GM18861 (cell line): ENCODE measurements at regions not wholly inside any gene's neighbourhood (a gene's known extent, or its start where the extent isn't known, plus 50 kb on each side); places are given as distances from the start of the nearest gene placed in this dataset.
A peak's percentile ranks its signal among the peaks of the same experiment; 100 is the strongest.
"Not testable (repeated sequence)": the region's sequence is repeated elsewhere in the genome, so short reads cannot be mapped to it uniquely, and the experiment has no call there.

Source experiments
- ATAC-seq: cut with Tn5 transposase; IDR thresholded peaks from one replicate; pipeline ENCODE4 v1.9.1; 2021; ENCODE audit not compliant: unreplicated experiment

- no peak for ATAC-seq
These were observed 539.6 kb downstream of the SATB2 start for GRCh38 chr2:198917926-198918720.

- no peak for ATAC-seq
These were observed 540.5 kb downstream of the SATB2 start for GRCh38 chr2:198917275-198917674.

- no peak for ATAC-seq
These were observed 541.1 kb downstream of the SATB2 start for GRCh38 chr2:198916548-198917080.

DNA sequence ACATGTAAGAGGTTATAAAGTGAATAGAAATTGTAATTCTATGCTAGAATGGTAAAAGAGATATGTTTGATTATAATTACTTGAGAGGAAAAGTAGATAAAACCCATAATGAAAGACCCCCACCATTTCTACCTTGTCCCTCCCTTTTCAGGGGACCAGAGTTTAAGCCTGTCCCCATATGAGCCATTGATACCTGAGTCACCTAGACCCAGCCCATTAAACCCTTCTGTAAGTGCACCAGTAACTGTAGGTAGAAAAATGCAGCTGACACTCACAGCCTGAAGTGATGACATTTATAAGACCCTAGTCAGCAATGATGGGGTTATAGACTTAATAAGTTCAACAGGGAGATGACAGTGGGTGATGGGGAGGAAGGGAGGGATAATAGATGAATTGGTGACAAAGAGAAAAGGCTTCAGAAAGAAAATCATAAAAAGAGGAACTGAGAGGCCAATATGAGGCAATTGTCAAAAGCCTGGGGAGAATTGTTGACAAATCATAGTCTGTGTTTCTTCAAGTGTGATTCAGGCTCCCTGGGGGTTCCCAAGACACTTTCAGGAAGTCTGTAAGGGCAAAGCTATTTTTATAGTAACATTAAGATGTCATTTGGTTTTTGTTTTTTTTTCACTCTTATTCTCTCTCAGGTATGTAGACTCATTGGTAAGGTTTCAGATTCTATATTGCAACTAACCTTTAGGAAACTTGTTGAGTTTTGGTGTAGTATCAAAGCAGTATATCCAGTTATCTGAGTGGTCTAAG is 544.2 kb downstream of the SATB2 start:
- peak; percentile 97 for ATAC-seq

GRCh38 chr2:198909525-198910267 is 548.0 kb downstream of the SATB2 start:
- no peak for ATAC-seq

DNA sequence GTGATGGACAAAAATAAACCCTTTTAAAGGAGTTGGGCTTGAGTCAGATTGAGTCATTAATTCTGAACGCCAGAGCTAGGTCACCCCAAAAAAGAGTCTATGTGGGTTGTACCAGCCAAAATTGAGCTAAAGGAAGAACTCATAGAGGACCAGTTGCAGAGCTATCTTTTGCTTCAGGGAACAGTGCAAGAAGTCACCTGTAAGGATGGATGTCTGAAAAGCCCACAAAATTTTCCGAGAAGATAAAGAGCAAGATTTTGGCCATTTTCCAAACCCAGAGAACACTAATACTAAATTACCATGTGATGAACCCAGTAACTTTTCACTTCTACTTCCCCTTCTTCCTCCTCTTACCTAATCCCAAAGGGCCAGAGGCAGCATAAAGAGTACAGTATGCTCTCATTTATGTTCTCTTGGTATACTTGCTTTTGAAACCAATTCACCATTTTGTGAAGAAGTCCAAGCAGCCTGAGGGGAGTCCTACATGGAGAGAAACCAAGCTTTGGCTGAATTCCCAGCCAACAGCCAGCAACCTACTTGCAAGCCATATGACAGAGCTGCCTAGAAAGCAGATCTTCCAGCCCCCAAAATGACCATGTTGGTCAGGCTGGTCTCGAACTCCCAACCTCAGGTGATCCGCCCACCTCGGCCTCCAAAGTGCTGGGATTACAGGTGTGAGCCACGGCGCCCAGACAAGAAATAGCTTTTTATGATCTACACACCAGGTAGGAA is 551.7 kb downstream of the SATB2 start:
- ATAC-seq = no peak

- no peak for ATAC-seq
These were observed 555.8 kb downstream of the SATB2 start for GRCh38 chr2:198901894-198902293.

DNA sequence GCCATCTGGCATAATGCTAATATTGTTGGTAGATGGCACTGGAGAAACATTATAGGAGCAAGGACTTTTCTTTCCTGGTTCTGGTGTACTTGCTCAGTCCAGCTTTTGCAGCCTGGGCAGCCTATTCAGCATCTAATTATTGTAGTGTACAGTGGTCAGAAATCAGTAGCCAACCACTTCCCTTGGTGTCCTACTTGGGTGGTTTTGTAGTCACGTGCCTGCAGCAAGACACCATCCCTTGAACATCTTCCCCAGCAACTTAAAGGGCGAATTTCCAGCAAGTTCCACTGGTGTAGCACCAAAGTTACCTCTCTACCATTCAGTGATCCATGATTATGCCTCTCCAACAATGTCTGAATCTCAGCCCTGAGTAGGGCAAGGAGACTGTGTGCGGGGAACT is 557.6 kb downstream of the SATB2 start:
- no peak for ATAC-seq

DNA sequence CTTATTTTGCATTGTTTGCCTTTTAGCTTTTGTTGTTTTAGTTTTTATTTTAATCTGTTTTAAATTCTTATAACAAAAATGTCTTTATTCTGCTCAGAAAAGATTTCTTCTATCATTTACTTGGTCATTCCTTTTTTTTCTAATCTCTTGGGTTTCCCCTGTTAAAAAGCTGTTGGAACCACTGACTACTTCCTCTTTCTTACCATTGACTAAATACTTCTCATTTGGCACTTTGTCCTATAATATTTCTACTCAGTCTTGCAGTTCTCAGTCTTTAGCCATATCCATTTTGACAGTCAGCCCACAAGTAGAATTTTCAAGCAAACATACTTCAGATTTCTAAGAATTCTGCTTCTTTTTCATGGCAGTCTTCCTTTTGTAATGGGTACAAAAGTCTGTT is 567.2 kb downstream of the SATB2 start:
- peak; percentile 73 for ATAC-seq

DNA sequence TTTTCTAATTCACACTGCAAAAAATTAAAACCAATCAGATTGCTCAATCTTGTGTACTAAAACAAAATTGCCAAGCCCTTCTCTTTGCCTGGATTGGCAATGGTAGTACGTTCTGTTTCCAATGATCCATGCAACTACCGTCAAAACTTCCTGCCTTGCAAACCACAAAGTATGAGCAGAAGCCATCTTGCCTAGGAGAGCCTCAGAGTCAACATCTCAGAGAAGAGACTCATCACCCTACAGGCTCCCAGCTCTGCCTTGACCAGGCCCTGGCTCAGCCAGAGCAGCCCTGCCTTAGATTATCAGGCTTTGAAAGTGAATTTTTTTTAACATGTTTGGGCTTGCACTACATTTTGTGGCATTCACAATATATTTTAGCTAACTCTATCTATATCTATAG is 574.1 kb downstream of the SATB2 start:
- no peak for ATAC-seq

GRCh38 chr2:198880986-198881385 is 576.8 kb downstream of the SATB2 start:
- ATAC-seq = no peak

DNA sequence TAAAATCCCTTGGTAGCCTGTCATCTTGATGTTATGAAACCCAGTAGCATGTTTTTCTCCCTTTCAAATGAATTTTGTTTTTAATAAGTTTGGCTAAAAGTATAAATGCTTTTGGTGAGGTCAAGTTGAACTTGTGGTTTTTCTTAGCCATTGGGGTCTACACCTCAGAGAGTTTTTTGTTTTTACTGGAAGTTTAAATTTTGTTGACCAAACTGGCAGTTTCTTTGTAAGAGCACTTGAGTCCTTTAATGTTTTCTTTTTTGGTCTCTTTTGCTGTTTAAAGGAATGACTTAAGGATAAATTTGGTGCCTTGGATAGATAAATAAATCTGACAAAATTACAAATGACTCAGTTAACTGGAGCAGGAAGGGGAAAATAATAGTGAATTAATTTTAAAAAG is 577.3 kb downstream of the SATB2 start:
- ATAC-seq = no peak

DNA sequence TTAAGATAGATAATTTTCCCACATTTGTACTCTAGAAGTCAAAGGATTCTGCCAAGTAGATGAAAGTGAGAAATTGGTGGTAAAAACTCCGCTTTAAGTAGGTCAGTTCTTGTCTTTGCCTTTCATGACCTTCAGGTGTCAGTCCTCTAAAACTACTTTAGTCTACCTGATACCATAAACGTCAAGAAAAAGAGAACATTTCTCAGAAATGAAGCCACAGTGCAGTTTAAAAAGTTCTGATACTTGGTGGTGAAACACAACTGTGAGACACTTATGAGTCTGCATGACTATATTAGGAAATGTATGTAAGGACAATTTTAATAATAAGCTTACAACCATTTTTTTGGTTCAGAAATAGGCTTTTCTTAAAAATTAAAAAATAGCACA is 583.3 kb downstream of the SATB2 start:
- ATAC-seq = no peak

- ATAC-seq = no peak
These were observed 584.0 kb downstream of the SATB2 start for GRCh38 chr2:198873503-198874471.

GRCh38 chr2:198863655-198864054 is 594.1 kb downstream of the SATB2 start:
- ATAC-seq = no peak

DNA sequence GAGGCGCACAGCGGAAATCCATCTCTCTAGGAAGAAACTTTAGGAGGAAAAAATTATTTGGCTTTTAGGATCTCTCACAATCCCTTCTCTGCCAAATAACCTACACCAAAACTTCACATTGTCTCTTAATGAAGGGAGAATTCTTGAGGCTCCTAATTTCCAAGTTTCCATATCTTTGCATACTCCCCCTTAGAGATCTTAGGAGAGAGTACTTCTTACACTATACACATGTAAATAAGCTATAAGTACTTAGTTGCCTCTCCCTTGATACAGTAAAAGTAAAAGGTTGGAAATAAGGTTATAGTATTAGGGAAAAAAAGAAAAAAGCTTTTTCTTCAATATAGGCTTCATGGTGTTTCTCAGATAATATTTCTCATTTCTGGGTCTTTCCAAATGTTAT is 596.7 kb downstream of the SATB2 start:
- ATAC-seq = no peak

GRCh38 chr2:198857246-198857645 is 600.5 kb downstream of the SATB2 start:
- ATAC-seq = no peak

- not testable (repeated sequence) for ATAC-seq
These were observed 602.0 kb downstream of the SATB2 start for GRCh38 chr2:198855746-198856145.

DNA sequence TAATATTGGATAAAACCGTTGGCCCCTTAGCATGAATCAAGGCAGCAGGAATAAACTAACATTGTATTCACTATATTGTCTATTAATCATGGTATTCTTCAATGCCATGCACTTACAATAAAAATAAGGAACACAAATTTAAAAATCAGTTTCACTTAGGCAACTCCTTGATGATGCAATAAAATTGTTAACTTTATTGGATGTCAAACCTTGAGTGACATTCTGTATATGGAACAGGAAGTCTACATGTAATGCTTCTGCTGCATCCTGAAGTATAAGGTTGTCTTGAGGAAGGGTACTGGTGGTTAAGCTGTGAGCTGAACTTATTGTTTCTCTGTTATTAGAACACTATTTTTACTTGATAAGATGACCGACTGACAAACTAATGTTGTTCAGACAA is 605.5 kb downstream of the SATB2 start:
- no peak for ATAC-seq

- no peak for ATAC-seq
These were observed 632.2 kb downstream of the SATB2 start for GRCh38 chr2:198825534-198825933.
